K562 (cell line): ENCODE measurements at regions not wholly inside any gene's neighbourhood (a gene's known extent, or its start where the extent isn't known, plus 50 kb on each side); places are given as distances from the start of the nearest gene placed in this dataset.
A peak's percentile ranks its signal among the peaks of the same experiment; 100 is the strongest.
"Not testable (repeated sequence)": the region's sequence is repeated elsewhere in the genome, so short reads cannot be mapped to it uniquely, and the experiment has no call there.

Experiments
- ATAC-seq: fragments of 200-7000 bp; cut with Tn5 transposase; 3 replicates; pipeline ENCODE4 v1.9.1; 2020; ENCODE audit warnings: moderate library complexity
- BruUV-seq: library from RNA; stranded (reverse); fragments of 400-500 nt; replicated peaks from 2 replicates; lab custom pipeline; 2021; lab: Mats Ljungman, UMichigan
- CTCF ChIA-PET: fragments of 300-600 bp; formaldehyde crosslinking; extraction: SDS; loops from one replicate; lab custom pipeline; 2021; ENCODE audit warnings: low intra/inter-chr PET ratio; lab: Yijun Ruan, JAX
- POLR2A ChIA-PET: fragments of 300-600, 350-650 bp; sonication (Branson Sonifier 250); formaldehyde crosslinking; extraction: SDS; loops from one replicate; lab custom pipeline; 2021; ENCODE audit warnings: antibody characterized with exemption, inconsistent platforms; lab: Yijun Ruan, JAX
- DNase-seq, 4 experiments: peaks; one replicate each; pipeline versions ENCODE4 v3.0.0 to v3.0.0-alpha.2; 2011 to 2018; ENCODE audit warnings: low spot score in 3 of 4, mixed read lengths in 3 of 4; ENCODE audit errors: extremely low read depth in 1 of 4
- FAIRE-seq: peaks from 2 replicates; lab custom pipeline; 2011; peaks lifted over from hg19 to GRCh38; lab: Jason Lieb, UNC
- H2AFZ ChIP-seq: 2 replicates; pipeline ENCODE4 v1.6.0; 2011; ENCODE audit warnings: low read depth, low read length, control low read depth, inconsistent platforms
- H3K27ac ChIP-seq: fragments of 200-600 bp; 3 replicates; pipeline ENCODE4 v1.8.0; 2011; ENCODE audit warnings: low read depth, mild to moderate bottlenecking, control low read depth, inconsistent platforms, low read length, moderate library complexity, mixed read lengths; ENCODE audit errors: extremely low read depth
- H3K27me3 ChIP-seq, 2 experiments: fragments of 300-600 bp in 1 of 2; 2 replicates in 1 of 2; 3 replicates in 1 of 2; pipeline versions ENCODE4 v1.6.0 to v1.8.0; 2011; ENCODE audit warnings: inconsistent platforms in 2 of 2, low read length in 2 of 2, mild to moderate bottlenecking in 1 of 2, mixed read lengths in 1 of 2, moderate library complexity in 1 of 2; ENCODE audit not compliant: control insufficient read depth in 2 of 2, insufficient read depth in 2 of 2
- H3K36me3 ChIP-seq: fragments of 300-600 bp; 3 replicates; pipeline ENCODE4 v1.8.0; 2011; ENCODE audit warnings: mild to moderate bottlenecking, low read length, inconsistent platforms; ENCODE audit not compliant: control insufficient read depth, insufficient read depth
- H3K4me1 ChIP-seq, 2 experiments: fragments of 200-600 bp in 1 of 2; replicated peaks in 1 of 2; 2 replicates in 1 of 2; 3 replicates in 1 of 2; pipeline versions ENCODE4 v1.5.1 to v1.8.0; 2011; ENCODE audit warnings: inconsistent platforms in 2 of 2, low read length in 2 of 2, mild to moderate bottlenecking in 1 of 2, mixed read lengths in 1 of 2, moderate library complexity in 1 of 2; ENCODE audit not compliant: control insufficient read depth in 2 of 2, insufficient read depth in 2 of 2
- H3K4me2 ChIP-seq: 2 replicates; pipeline ENCODE4 v1.6.1; 2011; ENCODE audit warnings: low read length, control low read depth, inconsistent platforms, mixed read lengths; ENCODE audit not compliant: insufficient read depth
- H3K4me3 ChIP-seq: fragments of 200-600 bp; sonication (generic), shearing (Covaris generic); 2 replicates; pipeline ENCODE4 v1.5.1; 2016; ENCODE audit warnings: control low read depth, inconsistent platforms
- H3K79me2 ChIP-seq: fragments of 200-600 bp; 3 replicates; pipeline ENCODE4 v1.8.0; 2011; ENCODE audit warnings: low read length, inconsistent platforms; ENCODE audit not compliant: control insufficient read depth, insufficient read depth
- H3K9ac ChIP-seq, 2 experiments: 2 replicates each; pipeline versions ENCODE4 v1.6.0 to v1.6.1; 2011; ENCODE audit warnings: low read depth in 2 of 2, low read length in 2 of 2, control low read depth in 1 of 2, inconsistent platforms in 1 of 2, mild to moderate bottlenecking in 1 of 2, mixed read lengths in 1 of 2; ENCODE audit not compliant: insufficient read depth in 1 of 2
- H3K9me1 ChIP-seq: one replicate; pipeline ENCODE4 v1.6.0; 2011; ENCODE audit warnings: inconsistent platforms, mild to moderate bottlenecking, low read length, moderate library complexity; ENCODE audit not compliant: control insufficient read depth, insufficient read depth
- H3K9me3 ChIP-seq: replicated peaks from 2 replicates; pipeline ENCODE4 v1.5.1; 2011; ENCODE audit warnings: low read depth, low read length, inconsistent platforms; ENCODE audit not compliant: control insufficient read depth, insufficient read depth
- H4K20me1 ChIP-seq: replicated peaks from 2 replicates; pipeline ENCODE4 v1.6.1; 2011; ENCODE audit warnings: low read length, inconsistent platforms, mixed read lengths; ENCODE audit not compliant: control insufficient read depth, insufficient read depth
- HEY1 ChIP-seq: fragments of 250-450 bp; sonication (Bioruptor Pico); IDR thresholded peaks from 2 replicates; pipeline ENCODE4 v1.5.0; 2020; ENCODE audit warnings: mild to moderate bottlenecking, moderate library complexity, borderline replicate concordance
- LCOR ChIP-seq: sonication (generic); formaldehyde crosslinking; IDR thresholded peaks from 2 replicates; pipeline ENCODE4 v1.8.0; 2022; ENCODE audit warnings: mild to moderate bottlenecking, missing genetic modification reagents
- MYNN ChIP-seq, 2 experiments: sonication (generic); formaldehyde crosslinking in 1 of 2; IDR thresholded peaks; 2 replicates each; pipeline versions ENCODE4 v1.5.0 to v1.6.1; 2016 to 2020; ENCODE audit warnings: antibody characterized with exemption in 1 of 2, missing genetic modification reagents in 1 of 2
- ZNF121 ChIP-seq: sonication (generic); formaldehyde crosslinking; conservative IDR thresholded peaks from 2 replicates; pipeline ENCODE4 v1.8.0; 2022; ENCODE audit warnings: missing genetic modification reagents
- WGBS: fragments of 100-300 bp; shearing (Covaris generic); methylation state at CpG from one replicate; pipeline ENCODE4 v1.1.6; 2016; ENCODE audit warnings: low coverage, mixed read lengths; ENCODE audit not compliant: insufficient coverage; ENCODE audit errors: missing lambda C conversion rate; 5-methylcytosine and 5-hydroxymethylcytosine counted together
- in situ Hi-C: fragments of 300-500 bp; cut with MboI; formaldehyde crosslinking; loops from 4 replicates; pipeline ENCODE4 v1.15.0; 2018; ENCODE audit warnings: inconsistent platforms, mixed read lengths
- intact Hi-C: fragments of 100-400 bp; cut with micrococcal nuclease; formaldehyde crosslinking; loops from 2 replicates; pipeline ENCODE4 v1.14.2; 2022

GRCh38 chr5:154669913-154670312 lies 85.3 kb upstream of the LARP1 start:
- H3K9me3 ChIP-seq, H4K20me1 ChIP-seq, H3K9me1 ChIP-seq, in situ Hi-C loops, H3K4me1 ChIP-seq, intact Hi-C loops, H3K4me3 ChIP-seq, H3K79me2 ChIP-seq, FAIRE-seq, DNase-seq, H3K9ac ChIP-seq, ATAC-seq, H3K4me2 ChIP-seq, H3K27ac ChIP-seq, H3K27me3 ChIP-seq, H2AFZ ChIP-seq, H3K36me3 ChIP-seq, BruUV-seq, CTCF ChIA-PET: not testable (repeated sequence)
- POLR2A ChIA-PET: interaction anchor here (0.7 to 1.3 kb wide), 2 partner anchors 16 to 872 kb away, joined by 3 read pairs; no protein-coding TSS in a partner anchor
- 71% methylated on average over 8 of the region's 8 CpGs for WGBS

GRCh38 chr5:154669402-154669801 lies 85.8 kb upstream of the LARP1 start:
- ATAC-seq: no peak
- ChIA-PET CTCF (no interaction called here), POLR2A (interaction anchor here (0.7 to 1.3 kb wide), 2 partner anchors 16 to 871 kb away, joined by 3 read pairs; no protein-coding TSS in a partner anchor)
- H2AFZ ChIP-seq: no peak overlapping the region
- H3K4me1 ChIP-seq: no peaks in the 10 kb centered on the region; a peak in 1 of 5 replicates
- DNase-seq: no peak
- H3K9ac ChIP-seq: no peak overlapping the region
- H3K9me1 ChIP-seq: no peaks in the 10 kb centered on the region
- BruUV-seq: no TSS peak
- H4K20me1 ChIP-seq: no peaks in the 10 kb centered on the region
- H3K4me3 ChIP-seq: no peak overlapping the region
- FAIRE-seq: no peak
- no peak overlapping the region for H3K4me2 ChIP-seq
- H3K79me2 ChIP-seq: no peaks in the 10 kb centered on the region
- no peak overlapping the region for H3K27ac ChIP-seq
- in situ Hi-C loops: no loop called here
- no peaks in the 10 kb centered on the region for H3K27me3 ChIP-seq
- WGBS: 62% methylated on average over 6 of the region's 7 CpGs
- intact Hi-C loops: no loop called here
- H3K9me3 ChIP-seq: peaks cover 5% of the 10 kb centered on the region
- TF ChIP-seq MYNN (IDR thresholded peaks at IDR 0.05): no peak
- TF ChIP-seq MYNN (CRISPR knock-in tag; IDR thresholded peaks at IDR 0.05): no peak
- no peak for TF ChIP-seq LCOR (CRISPR knock-in tag)
- no peak for TF ChIP-seq HEY1 (CRISPR knock-in tag)
- peak; percentile 81 for TF ChIP-seq ZNF121 (CRISPR knock-in tag)
- H3K36me3 ChIP-seq: no peaks in the 10 kb centered on the region
